ENCODE measurements at regions not wholly inside any gene's neighbourhood (a gene's known extent, or its start where the extent isn't known, plus 50 kb on each side); places are given as distances from the start of the nearest gene placed in this dataset.
A peak's percentile ranks its signal among the peaks of the same experiment; 100 is the strongest.

DNA sequence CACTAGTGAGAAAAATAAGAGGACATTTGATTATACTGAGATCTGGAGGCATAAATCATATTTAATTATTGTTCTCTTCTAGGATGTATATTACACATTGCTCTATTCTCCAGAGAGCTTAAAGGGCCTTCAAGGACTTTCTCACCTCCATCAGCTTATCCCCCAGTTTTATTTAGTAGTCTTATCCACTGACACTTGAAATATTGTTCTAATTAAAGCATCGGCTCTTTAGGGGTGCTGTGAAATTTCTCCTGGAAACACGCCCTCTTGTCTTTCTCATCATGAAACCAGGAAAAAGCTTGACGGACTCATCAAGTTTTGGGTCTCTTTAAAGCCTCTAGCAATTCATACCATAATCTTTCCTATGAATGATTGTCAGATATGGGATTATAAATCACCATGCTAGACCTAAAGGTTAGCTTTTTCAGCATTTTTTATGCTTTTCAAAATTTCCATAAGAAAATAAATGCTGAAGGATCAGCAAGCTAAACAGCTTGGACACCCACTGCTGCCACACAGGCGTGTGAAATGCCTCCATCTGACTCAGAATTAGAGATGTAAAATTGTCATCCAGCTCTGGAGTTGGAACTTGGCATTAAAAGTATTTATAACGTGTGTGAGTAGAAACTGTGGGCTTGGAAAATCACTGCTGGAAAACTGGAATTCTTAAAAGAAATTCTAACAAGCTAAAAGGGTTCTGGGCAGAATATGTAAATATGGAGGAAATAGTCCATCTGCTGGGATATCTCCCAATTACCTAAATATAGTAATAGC lies 216.3 kb downstream of the CHRM2 start:
- intact Hi-C loops (cut with DNase I; ENCODE audit: low total_unique reads): no loop called here
- no peak for DNase-seq
- Histone ChIP-seq H3K27me3 (no peaks in the 10 kb centered on the region), H3K27ac (no peak overlapping the region), H3K9me3 (no peaks in the 10 kb centered on the region), H3K4me3 (no peak overlapping the region), H3K4me1 (no peaks in the 10 kb centered on the region), H3K36me3 (no peaks in the 10 kb centered on the region)
- TF ChIP-seq, protein P1, sequence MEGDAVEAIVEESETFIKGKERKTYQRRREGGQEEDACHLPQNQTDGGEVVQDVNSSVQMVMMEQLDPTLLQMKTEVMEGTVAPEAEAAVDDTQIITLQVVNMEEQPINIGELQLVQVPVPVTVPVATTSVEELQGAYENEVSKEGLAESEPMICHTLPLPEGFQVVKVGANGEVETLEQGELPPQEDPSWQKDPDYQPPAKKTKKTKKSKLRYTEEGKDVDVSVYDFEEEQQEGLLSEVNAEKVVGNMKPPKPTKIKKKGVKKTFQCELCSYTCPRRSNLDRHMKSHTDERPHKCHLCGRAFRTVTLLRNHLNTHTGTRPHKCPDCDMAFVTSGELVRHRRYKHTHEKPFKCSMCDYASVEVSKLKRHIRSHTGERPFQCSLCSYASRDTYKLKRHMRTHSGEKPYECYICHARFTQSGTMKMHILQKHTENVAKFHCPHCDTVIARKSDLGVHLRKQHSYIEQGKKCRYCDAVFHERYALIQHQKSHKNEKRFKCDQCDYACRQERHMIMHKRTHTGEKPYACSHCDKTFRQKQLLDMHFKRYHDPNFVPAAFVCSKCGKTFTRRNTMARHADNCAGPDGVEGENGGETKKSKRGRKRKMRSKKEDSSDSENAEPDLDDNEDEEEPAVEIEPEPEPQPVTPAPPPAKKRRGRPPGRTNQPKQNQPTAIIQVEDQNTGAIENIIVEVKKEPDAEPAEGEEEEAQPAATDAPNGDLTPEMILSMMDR (IDR thresholded peaks at IDR 0.05): no peak
- no peak for TF ChIP-seq POLR2A (IDR thresholded peaks at IDR 0.05)

DNA sequence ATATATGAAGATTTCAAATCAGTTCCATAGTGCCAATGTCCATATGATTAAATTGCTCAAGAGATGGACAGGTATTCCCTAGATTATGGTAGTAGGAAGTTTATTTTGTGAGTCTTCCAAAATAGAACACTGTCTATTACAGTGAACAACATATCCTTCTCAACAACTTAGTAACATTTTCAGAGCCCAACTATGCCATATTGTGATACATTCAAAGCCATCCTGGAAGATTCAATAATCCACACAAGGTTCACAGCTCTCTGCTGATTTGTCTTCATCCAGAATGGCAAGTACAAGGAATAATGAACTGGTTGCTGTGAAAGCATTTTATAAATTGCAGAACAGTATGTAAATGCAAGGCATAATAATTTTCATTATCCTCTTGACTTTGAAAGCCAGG lies 213.9 kb downstream of the CHRM2 start:
- no peak for TF ChIP-seq POLR2A (IDR thresholded peaks at IDR 0.05)
- TF ChIP-seq, protein P1 (IDR thresholded peaks at IDR 0.05): no peak
- intact Hi-C loops (cut with DNase I; ENCODE audit: low total_unique reads): no loop called here
- no peak overlapping the region for H3K27ac ChIP-seq
- no peak for DNase-seq
- H3K36me3 ChIP-seq: no peaks in the 10 kb centered on the region
- no peaks in the 10 kb centered on the region for H3K4me1 ChIP-seq
- H3K27me3 ChIP-seq: no peaks in the 10 kb centered on the region
- H3K9me3 ChIP-seq: no peaks in the 10 kb centered on the region
- H3K4me3 ChIP-seq: no peak overlapping the region

DNA sequence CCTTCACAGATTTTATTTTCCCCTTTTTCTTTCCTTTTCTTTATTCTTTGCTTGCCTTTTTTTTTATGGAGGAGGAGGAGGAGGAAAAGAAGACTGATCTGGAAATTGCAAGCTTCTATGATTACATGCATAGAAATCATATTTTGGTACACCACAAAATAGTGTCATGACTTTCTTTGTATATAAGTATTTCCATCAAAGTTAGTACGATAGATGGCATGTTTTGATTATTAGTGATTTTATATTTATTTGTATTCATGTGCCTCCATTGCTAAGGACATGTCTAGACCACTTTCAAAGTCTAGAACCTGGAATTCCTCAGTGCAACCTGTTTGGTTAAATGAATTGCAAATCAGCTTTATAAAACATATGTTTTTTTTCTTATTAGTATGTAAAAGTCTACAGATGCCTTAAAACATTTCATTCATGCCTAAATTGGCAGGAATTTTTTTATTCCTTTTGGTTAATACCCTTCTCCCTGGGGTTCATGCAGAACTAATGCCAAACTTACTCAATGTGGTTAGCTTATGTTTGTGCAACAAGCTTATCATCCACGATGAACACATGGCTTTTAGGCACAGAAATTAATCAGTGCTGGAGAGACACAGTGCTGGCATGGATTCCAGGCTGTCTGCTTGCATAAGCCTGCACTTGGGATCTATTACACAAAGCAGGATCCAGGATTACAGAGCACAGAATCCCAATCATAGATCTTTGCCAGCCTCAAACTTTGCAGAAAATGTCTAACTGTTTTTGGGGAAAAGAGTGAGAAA lies 213.1 kb downstream of the CHRM2 start:
- Histone ChIP-seq H3K27ac (no peak overlapping the region), H3K36me3 (no peaks in the 10 kb centered on the region), H3K9me3 (no peaks in the 10 kb centered on the region), H3K4me3 (no peak overlapping the region), H3K4me1 (no peaks in the 10 kb centered on the region), H3K27me3 (no peaks in the 10 kb centered on the region)
- intact Hi-C loops (cut with DNase I; ENCODE audit: low total_unique reads): no loop called here
- DNase-seq: peak; percentile 42 to 57
- TF ChIP-seq, protein P1 (IDR thresholded peaks at IDR 0.05): no peak
- no peak for TF ChIP-seq POLR2A (IDR thresholded peaks at IDR 0.05)

DNA sequence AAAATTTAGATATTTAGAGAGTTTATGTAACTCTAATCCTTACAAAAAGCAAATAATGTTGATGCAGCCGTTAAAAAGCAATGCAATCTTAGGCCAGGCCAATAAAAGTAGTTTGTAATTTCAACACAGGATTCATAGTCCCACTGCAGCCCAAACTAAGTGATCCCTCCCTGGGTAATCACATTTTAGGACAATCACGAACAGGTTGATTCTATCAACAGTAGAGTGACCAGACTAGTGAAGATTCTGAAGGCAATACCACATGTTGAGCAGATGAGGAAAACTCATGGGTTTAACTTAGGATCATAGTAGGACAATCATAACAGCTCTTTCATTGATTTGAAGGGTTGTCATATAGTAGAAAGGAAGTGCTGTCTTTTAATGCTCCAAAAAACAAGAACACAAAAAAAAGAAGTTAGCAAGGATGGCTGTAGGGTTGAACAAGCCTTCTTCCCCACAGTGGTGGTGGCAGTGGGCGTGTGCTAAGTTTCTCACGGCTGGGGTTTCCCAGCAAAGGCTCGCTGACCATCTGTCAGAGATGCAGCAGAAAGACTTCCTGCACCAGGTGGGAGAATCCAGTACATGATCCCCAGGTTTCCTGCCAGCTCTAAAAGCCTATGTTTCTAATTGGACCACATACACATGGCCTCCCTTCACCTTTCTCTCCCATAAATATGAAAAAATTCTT lies 212.2 kb downstream of the CHRM2 start:
- no peak for DNase-seq
- no peaks in the 10 kb centered on the region for H3K27me3 ChIP-seq
- TF ChIP-seq POLR2A (IDR thresholded peaks at IDR 0.05): no peak
- TF ChIP-seq, protein P1 (IDR thresholded peaks at IDR 0.05): no peak
- no peak overlapping the region for H3K27ac ChIP-seq
- no peaks in the 10 kb centered on the region for H3K4me1 ChIP-seq
- no peak overlapping the region for H3K4me3 ChIP-seq
- no peaks in the 10 kb centered on the region for H3K36me3 ChIP-seq
- no peaks in the 10 kb centered on the region for H3K9me3 ChIP-seq
- intact Hi-C loops (cut with DNase I; ENCODE audit: low total_unique reads): no loop called here

DNA sequence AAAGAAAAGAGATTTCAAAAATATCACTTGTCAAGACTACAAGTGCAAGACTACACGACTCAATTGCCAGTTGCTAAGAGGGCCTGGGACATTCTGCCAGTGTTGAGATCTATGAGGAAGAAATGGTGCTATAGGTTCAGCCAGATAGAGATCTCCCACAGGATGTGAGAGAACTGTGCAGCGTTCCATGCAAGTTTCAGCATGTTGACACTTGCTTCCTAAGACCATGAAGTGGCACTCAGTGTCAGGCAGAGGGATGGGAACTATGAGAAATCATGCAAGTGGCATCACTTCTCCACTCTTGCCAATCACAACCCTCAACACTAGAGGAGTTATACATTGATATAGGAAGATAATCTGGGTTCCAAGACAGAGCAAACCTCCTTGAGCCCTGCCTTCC lies 210.3 kb downstream of the CHRM2 start:
- Histone ChIP-seq H3K36me3 (no peaks in the 10 kb centered on the region), H3K4me3 (no peak overlapping the region), H3K27ac (no peak overlapping the region), H3K27me3 (no peaks in the 10 kb centered on the region), H3K4me1 (no peaks in the 10 kb centered on the region), H3K9me3 (no peaks in the 10 kb centered on the region)
- intact Hi-C loops (cut with DNase I; ENCODE audit: low total_unique reads): no loop called here
- DNase-seq: no peak
- TF ChIP-seq, protein P1 (IDR thresholded peaks at IDR 0.05): no peak
- TF ChIP-seq POLR2A (IDR thresholded peaks at IDR 0.05): no peak
